HCT116 (cell line): ENCODE measurements at regions not wholly inside any gene's neighbourhood (a gene's known extent, or its start where the extent isn't known, plus 50 kb on each side); places are given as distances from the start of the nearest gene placed in this dataset.

Experiments
- CTCF ChIP-seq, 3 experiments: fragments of 200-600 bp in 1 of 3; sonication (generic) in 1 of 3; IDR thresholded peaks in 2 of 3; conservative IDR thresholded peaks in 1 of 3; 2 replicates each; pipeline ENCODE4 v1.5.1; 2012 to 2017; ENCODE audit warnings: low read depth in 2 of 3, low read length in 2 of 3, antibody characterized with exemption in 1 of 3, borderline replicate concordance in 1 of 3, control low read depth in 1 of 3, mild to moderate bottlenecking in 1 of 3, mixed read lengths in 1 of 3, mixed run types in 1 of 3, moderate library complexity in 1 of 3; ENCODE audit not compliant: insufficient read depth in 1 of 3
- REST ChIP-seq: IDR thresholded peaks from 2 replicates; pipeline ENCODE4 v1.6.1; 2012; ENCODE audit warnings: low read depth
- TCF7L2 ChIP-seq: IDR thresholded peaks from 2 replicates; pipeline ENCODE4 v1.7.0; 2011; ENCODE audit warnings: borderline replicate concordance, inconsistent platforms; ENCODE audit not compliant: insufficient read depth, insufficient read length; ENCODE audit errors: extremely low read depth

GRCh38 chr1:189821833-189822232 lies 655.8 kb downstream of the BRINP3 start:
- TF ChIP-seq CTCF (IDR thresholded peaks at IDR 0.05 in 2 of 3, conservative IDR thresholded peaks at IDR 0.05 in 1 of 3; ENCODE audit: borderline replicate concordance in 1 of 3, insufficient read depth in 1 of 3, low read depth in 2 of 3, low read length in 2 of 3) (no peak), TCF7L2 (no peak), REST (no peak)
